ENCODE measurements at regions not wholly inside any gene's neighbourhood (a gene's known extent, or its start where the extent isn't known, plus 50 kb on each side); places are given as distances from the start of the nearest gene placed in this dataset.

DNA sequence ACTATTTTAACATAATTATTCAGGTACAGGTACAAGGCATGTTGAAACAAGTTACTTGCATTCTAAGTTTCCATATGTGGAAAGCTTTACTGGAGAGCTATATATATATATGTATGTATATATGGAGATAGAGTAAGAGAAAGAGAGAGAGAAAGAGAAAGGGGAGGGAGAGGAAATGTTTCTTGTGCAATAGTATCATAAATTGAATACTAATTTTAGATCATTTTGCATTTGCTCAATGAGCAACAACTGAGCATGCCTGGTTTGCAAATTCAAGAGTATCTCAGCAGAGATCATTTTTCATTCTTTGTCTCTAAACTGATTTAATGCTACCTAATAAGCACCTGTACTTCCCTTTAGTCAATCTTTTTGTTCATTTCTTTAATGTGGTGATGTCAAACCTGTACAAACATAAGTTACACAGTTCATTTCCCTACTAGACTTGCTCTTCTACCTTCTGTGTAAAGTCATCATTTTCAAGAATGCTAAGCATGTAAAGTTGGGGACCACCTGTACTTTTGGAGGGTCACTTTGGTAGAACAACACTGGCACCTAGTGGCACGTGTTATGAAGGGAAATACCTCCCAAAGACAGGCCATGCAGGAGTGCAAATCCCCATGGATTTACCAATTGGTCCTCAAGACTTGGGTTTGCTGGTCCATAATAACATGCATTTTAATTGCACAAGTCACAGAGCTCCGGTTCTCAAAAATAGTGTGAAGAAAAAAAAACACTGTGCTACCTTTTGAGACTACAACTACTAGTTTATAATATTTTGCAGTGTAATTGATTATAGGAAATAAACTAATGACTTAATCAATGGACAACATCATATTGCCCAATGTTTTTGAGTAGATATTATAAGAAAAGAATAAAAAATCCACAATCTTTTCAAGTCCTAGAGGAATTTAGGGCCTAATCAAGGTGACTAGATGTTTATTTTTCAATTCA is 431.2 kb upstream of the IGFBP3 start:
- H3K4me1 ChIP-seq (ENCODE audit: control insufficient read depth, insufficient read depth, low read length), result no peaks in the 10 kb centered on the region
- peak; percentile 35 for DNase-seq (ENCODE audit: low read depth, low spot score)
- in situ Hi-C loops (cut with MboI) (loop anchor here (5.0 to 25.0 kb wide), 2 partner anchors 435 to 735 kb away; no protein-coding TSS in a partner anchor), intact Hi-C loops (cut with micrococcal nuclease; ENCODE audit: unreplicated experiment) (loop anchor here (1.0 to 5.0 kb wide), 6 partner anchors 200 to 830 kb away; no protein-coding TSS in a partner anchor)
- peak; percentile 82 for ATAC-seq
- H3K9ac ChIP-seq (ENCODE audit: control insufficient read depth, insufficient read depth, low read length), result no peak overlapping the region
- 2% methylated on average over 2 of the region's 2 CpGs for WGBS (ENCODE audit: insufficient coverage, insufficient replicate concordance, low lambda C conversion rate, missing lambda C conversion rate)
- ChIA-PET RAD21 (ENCODE audit: unreplicated experiment) (interaction anchor here (0.7 to 6.4 kb wide), 10 partner anchors 60 to 434 kb away, joined by 3 to 97 read pairs (median 3); partner anchors contain the start of gene IGFBP3), SMC1A (ENCODE audit: uncharacterized antibody, unreplicated experiment) (interaction anchor here (0.6 to 6.4 kb wide), 16 partner anchors 9 to 462 kb away, joined by 3 to 130 read pairs (median 3); partner anchors contain the start of gene IGFBP3), POLR2A (interaction anchor here (0.7 kb wide), 1 partner anchor 294 kb away, joined by 4 read pairs; no protein-coding TSS in a partner anchor), CTCF (interaction anchor here (0.7 to 6.2 kb wide), 18 partner anchors 17 to 736 kb away, joined by 3 to 127 read pairs (median 4); partner anchors contain the start of gene IGFBP3)
- no peaks in the 10 kb centered on the region for H3K79me2 ChIP-seq (ENCODE audit: control insufficient read depth, insufficient read depth, low read length)
- no peaks in the 10 kb centered on the region for H3K9me3 ChIP-seq (replicated peaks; ENCODE audit: control insufficient read depth, insufficient read depth, low read length)
- H4K20me1 ChIP-seq (ENCODE audit: control insufficient read depth, insufficient read depth), result no peaks in the 10 kb centered on the region
- FAIRE-seq, result peak; percentile 84
- no peak overlapping the region for H2AFZ ChIP-seq (ENCODE audit: control insufficient read depth, low read depth, low read length)
- no TSS peak for BruUV-seq (replicated peaks)
- H3K36me3 ChIP-seq (ENCODE audit: control insufficient read depth in 2 of 2, insufficient read depth in 2 of 2, low read length in 1 of 2), result no peaks in the 10 kb centered on the region; a peak in 1 of 4 replicates
- H3K4me2 ChIP-seq (ENCODE audit: control insufficient read depth, insufficient read depth), result no peak overlapping the region
- H3K4me3 ChIP-seq, result no peak overlapping the region
- H3K27me3 ChIP-seq (replicated peaks in 1 of 2; ENCODE audit: control insufficient read depth in 2 of 2, insufficient read depth in 2 of 2, low read length in 1 of 2), result no peaks in the 10 kb centered on the region
- no peak overlapping the region for H3K27ac ChIP-seq (ENCODE audit: control insufficient read depth, insufficient read depth)
- TF ChIP-seq, protein P1, sequence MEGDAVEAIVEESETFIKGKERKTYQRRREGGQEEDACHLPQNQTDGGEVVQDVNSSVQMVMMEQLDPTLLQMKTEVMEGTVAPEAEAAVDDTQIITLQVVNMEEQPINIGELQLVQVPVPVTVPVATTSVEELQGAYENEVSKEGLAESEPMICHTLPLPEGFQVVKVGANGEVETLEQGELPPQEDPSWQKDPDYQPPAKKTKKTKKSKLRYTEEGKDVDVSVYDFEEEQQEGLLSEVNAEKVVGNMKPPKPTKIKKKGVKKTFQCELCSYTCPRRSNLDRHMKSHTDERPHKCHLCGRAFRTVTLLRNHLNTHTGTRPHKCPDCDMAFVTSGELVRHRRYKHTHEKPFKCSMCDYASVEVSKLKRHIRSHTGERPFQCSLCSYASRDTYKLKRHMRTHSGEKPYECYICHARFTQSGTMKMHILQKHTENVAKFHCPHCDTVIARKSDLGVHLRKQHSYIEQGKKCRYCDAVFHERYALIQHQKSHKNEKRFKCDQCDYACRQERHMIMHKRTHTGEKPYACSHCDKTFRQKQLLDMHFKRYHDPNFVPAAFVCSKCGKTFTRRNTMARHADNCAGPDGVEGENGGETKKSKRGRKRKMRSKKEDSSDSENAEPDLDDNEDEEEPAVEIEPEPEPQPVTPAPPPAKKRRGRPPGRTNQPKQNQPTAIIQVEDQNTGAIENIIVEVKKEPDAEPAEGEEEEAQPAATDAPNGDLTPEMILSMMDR (IDR thresholded peaks at IDR 0.05 in 2 of 3, conservative IDR thresholded peaks at IDR 0.05 in 1 of 3; ENCODE audit: control insufficient read depth in 2 of 3, extremely low read depth in 1 of 3, insufficient read depth in 1 of 3, low read depth in 3 of 3, low read length in 3 of 3), result peak; percentile 51 to 88 (median 62)
- no peak for TF ChIP-seq CREB1 (IDR thresholded peaks at IDR 0.05; ENCODE audit: low read depth)
- no peak for TF ChIP-seq EGR1 (IDR thresholded peaks at IDR 0.05; ENCODE audit: borderline replicate concordance in 1 of 2, low read depth in 2 of 2, low read length in 2 of 2)
- no peak for TF ChIP-seq LARP7 (IDR thresholded peaks at IDR 0.05)
- peak; percentile 90 for TF ChIP-seq SMC3 (IDR thresholded peaks at IDR 0.05; ENCODE audit: borderline replicate concordance, low read length)
- TF ChIP-seq TBL1XR1 (IDR thresholded peaks at IDR 0.05; ENCODE audit: low read depth, low read length), result no peak
- no peak for TF ChIP-seq SMAD5 (IDR thresholded peaks at IDR 0.05; ENCODE audit: low read depth)
- no peak for TF ChIP-seq FOXK2 (IDR thresholded peaks at IDR 0.05)
- 0 out of 2 replicates have a peak, but pooled peaks have one; percentile 32 for TF ChIP-seq YY1 (IDR thresholded peaks at IDR 0.05; ENCODE audit: low read depth, low read length)
- TF ChIP-seq BMI1 (IDR thresholded peaks at IDR 0.05; ENCODE audit: borderline replicate concordance), result no peak
- TF ChIP-seq NBN (IDR thresholded peaks at IDR 0.05), result 0 out of 2 replicates have a peak, but pooled peaks have one; percentile 16
- TF ChIP-seq TCF3 (IDR thresholded peaks at IDR 0.05; ENCODE audit: borderline replicate concordance, insufficient read depth, low read depth, low read length), result no peak
- no peak for TF ChIP-seq MTA3 (IDR thresholded peaks at IDR 0.05; ENCODE audit: borderline replicate concordance, low read length)
- 0 out of 2 replicates have a peak, but pooled peaks have one; percentile 44 for TF ChIP-seq SMARCA5 (IDR thresholded peaks at IDR 0.05)
- TF ChIP-seq, protein P2, sequence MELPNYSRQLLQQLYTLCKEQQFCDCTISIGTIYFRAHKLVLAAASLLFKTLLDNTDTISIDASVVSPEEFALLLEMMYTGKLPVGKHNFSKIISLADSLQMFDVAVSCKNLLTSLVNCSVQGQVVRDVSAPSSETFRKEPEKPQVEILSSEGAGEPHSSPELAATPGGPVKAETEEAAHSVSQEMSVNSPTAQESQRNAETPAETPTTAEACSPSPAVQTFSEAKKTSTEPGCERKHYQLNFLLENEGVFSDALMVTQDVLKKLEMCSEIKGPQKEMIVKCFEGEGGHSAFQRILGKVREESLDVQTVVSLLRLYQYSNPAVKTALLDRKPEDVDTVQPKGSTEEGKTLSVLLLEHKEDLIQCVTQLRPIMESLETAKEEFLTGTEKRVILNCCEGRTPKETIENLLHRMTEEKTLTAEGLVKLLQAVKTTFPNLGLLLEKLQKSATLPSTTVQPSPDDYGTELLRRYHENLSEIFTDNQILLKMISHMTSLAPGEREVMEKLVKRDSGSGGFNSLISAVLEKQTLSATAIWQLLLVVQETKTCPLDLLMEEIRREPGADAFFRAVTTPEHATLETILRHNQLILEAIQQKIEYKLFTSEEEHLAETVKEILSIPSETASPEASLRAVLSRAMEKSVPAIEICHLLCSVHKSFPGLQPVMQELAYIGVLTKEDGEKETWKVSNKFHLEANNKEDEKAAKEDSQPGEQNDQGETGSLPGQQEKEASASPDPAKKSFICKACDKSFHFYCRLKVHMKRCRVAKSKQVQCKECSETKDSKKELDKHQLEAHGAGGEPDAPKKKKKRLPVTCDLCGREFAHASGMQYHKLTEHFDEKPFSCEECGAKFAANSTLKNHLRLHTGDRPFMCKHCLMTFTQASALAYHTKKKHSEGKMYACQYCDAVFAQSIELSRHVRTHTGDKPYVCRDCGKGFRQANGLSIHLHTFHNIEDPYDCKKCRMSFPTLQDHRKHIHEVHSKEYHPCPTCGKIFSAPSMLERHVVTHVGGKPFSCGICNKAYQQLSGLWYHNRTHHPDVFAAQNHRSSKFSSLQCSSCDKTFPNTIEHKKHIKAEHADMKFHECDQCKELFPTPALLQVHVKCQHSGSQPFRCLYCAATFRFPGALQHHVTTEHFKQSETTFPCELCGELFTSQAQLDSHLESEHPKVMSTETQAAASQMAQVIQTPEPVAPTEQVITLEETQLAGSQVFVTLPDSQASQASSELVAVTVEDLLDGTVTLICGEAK (IDR thresholded peaks at IDR 0.05; ENCODE audit: borderline replicate concordance), result no peak
